ENCODE measurements at regions not wholly inside any gene's neighbourhood (a gene's known extent, or its start where the extent isn't known, plus 50 kb on each side); places are given as distances from the start of the nearest gene placed in this dataset.
A peak's percentile ranks its signal among the peaks of the same experiment; 100 is the strongest.

DNA sequence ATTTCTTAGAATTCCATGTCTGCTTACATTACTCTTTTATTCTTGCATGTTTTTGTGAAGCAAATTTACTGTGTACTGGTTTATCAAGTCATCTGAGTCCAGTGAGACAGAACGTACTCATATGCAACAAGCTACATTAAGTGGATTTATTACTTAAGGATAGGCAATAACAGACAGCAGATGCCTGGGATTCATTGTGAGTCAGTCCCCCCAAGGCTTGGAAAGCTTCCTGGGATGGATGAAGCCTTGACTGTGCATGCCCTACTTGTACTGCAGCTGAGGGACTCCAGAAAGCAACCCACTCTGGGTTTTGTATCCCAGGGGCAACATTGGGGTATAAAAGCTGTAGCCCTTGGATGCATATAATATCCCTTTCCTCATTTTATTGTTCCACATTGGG is 113.4 kb upstream of the RAB18 start:
- Histone ChIP-seq H4K91ac (ENCODE audit: insufficient read depth, low read depth, low read length) (no peak overlapping the region), H2AFZ (replicated peaks; ENCODE audit: low read length, poor library complexity) (no peak overlapping the region), H2BK5ac (ENCODE audit: low read depth, low read length, poor library complexity, severe bottlenecking) (no peak overlapping the region), H3K4ac (ENCODE audit: low read depth, low read length) (no peak overlapping the region), H3K18ac (ENCODE audit: low read depth, low read length) (no peak overlapping the region), H2BK15ac (ENCODE audit: low read depth, low read length) (no peak overlapping the region), H3K79me1 (ENCODE audit: low read depth in 1 of 2, low read length in 2 of 2) (no peaks in the 10 kb centered on the region), H2BK120ac (ENCODE audit: low read depth, low read length) (no peak overlapping the region), H4K5ac (ENCODE audit: low read depth, low read length) (no peak overlapping the region), H3K56ac (ENCODE audit: extremely low read depth, insufficient read depth, low read length) (no peak overlapping the region), H2BK20ac (ENCODE audit: low read depth, low read length) (no peak overlapping the region), H3K23ac (ENCODE audit: low read depth, low read length) (no peak overlapping the region), H4K8ac (ENCODE audit: low read depth in 2 of 2, low read length in 2 of 2) (no peak overlapping the region), H3K4me2 (ENCODE audit: low read depth, low read length) (no peak overlapping the region), H3K9me3 (ENCODE audit: control insufficient read depth, insufficient read depth, low read length) (no peaks in the 10 kb centered on the region), H4K20me1 (ENCODE audit: insufficient read depth, low read length) (no peaks in the 10 kb centered on the region), H3K9me1 (ENCODE audit: insufficient read depth, low read length) (no peaks in the 10 kb centered on the region), H3K36me3 (ENCODE audit: control insufficient read depth, insufficient read depth, low read length) (no peaks in the 10 kb centered on the region), H3K9ac (ENCODE audit: low read depth, low read length) (no peak overlapping the region), H3K4me1 (ENCODE audit: control insufficient read depth, insufficient read depth, low read length) (no peaks in the 10 kb centered on the region), H3K4me3 (ENCODE audit: insufficient read depth, low read depth, low read length) (no peak overlapping the region), H2AK9ac (replicated peaks; ENCODE audit: low read depth, low read length, poor library complexity) (no peak overlapping the region), H3K14ac (replicated peaks; ENCODE audit: low read depth, low read length) (no peak overlapping the region), H2AK5ac (ENCODE audit: low read depth, low read length) (no peak overlapping the region), H3K27me3 (ENCODE audit: control insufficient read depth, insufficient read depth, low read length) (peaks cover 4% of the 10 kb centered on the region; the same call in 1 of the 2 replicates), H3K27ac (ENCODE audit: insufficient read depth, low read length) (no peak overlapping the region)
- in situ Hi-C loops (cut with MboI; ENCODE audit: low sequenced_read_pairs) (no loop called here), intact Hi-C loops (cut with micrococcal nuclease) (no loop called here), dilution Hi-C loops (cut with HindIII; ENCODE audit: low sequenced_read_pairs, unreplicated experiment) (no loop called here)
- ATAC-seq (ENCODE audit: low read depth) (no peak), DNase-seq (peak; percentile 7)
- TF ChIP-seq NFE2L2 (IDR thresholded peaks at IDR 0.05; ENCODE audit: low read depth, low read length) (no peak), MAZ (IDR thresholded peaks at IDR 0.05; ENCODE audit: borderline replicate concordance, low read depth, low read length) (no peak), POLR2A (IDR thresholded peaks at IDR 0.05; ENCODE audit: low read depth, low read length) (no peak), RCOR1 (IDR thresholded peaks at IDR 0.05; ENCODE audit: insufficient replicate concordance, low read length) (no peak), CEBPB (IDR thresholded peaks at IDR 0.05; ENCODE audit: low read depth, low read length) (no peak), SMC3 (IDR thresholded peaks at IDR 0.05; ENCODE audit: low read depth, low read length) (no peak)
- POLR2A ChIA-PET (ENCODE audit: unreplicated experiment), result no interaction called here
- no CpG with 5 or more reads among the region's 1 CpG for WGBS, 2 experiments (ENCODE audit: extremely low coverage in 2 of 2, insufficient read length in 1 of 2)
- no TSS peak for BruUV-seq (replicated peaks)
- CTCF ChIA-PET, result no interaction called here
